Esophagus squamous epithelium (tissue), 4 donors: ENCODE measurements at regions not wholly inside any gene's neighbourhood (a gene's known extent, or its start where the extent isn't known, plus 50 kb on each side); places are given as distances from the start of the nearest gene placed in this dataset.

Experiments
- CTCF ChIP-seq, 6 experiments: fragments of 450-650 bp in 4 of 6; fragments of 200-600 bp in 2 of 6; sonication (generic) in 2 of 6; IDR thresholded peaks; one replicate each; pipeline ENCODE4 v1.5.1; 2016 to 2019; ENCODE audit warnings: antibody characterized with exemption in 6 of 6, mild to moderate bottlenecking in 4 of 6, moderate library complexity in 4 of 6
- POLR2A ChIP-seq, 4 donors: fragments of 450-650 bp; IDR thresholded peaks; one replicate each; pipeline ENCODE4 v1.6.1; 2017; ENCODE audit warnings: antibody characterized with exemption in 4 of 4, mild to moderate bottlenecking in 4 of 4, moderate library complexity in 3 of 4

GRCh38 chr12:118501489-118501888, 125.1 kb downstream of the SUDS3 start:
- no peak for TF ChIP-seq CTCF (IDR thresholded peaks at IDR 0.05)
- TF ChIP-seq POLR2A (IDR thresholded peaks at IDR 0.05), result no peak
